Neural cell (in vitro differentiated cells): ENCODE measurements at regions not wholly inside any gene's neighbourhood (a gene's known extent, or its start where the extent isn't known, plus 50 kb on each side); places are given as distances from the start of the nearest gene placed in this dataset.

ENCODE experiments used
- H2AFZ ChIP-seq: fragments of 200-600, 300-800 bp; sonication (generic), shearing (Covaris generic); 2 replicates; pipeline ENCODE4 v1.6.0; 2014; ENCODE audit warnings: low read depth, mild to moderate bottlenecking, antibody characterized with exemption, low read length, moderate library complexity
- H3F3A ChIP-seq: fragments of 200-600 bp; shearing (Covaris generic); 2 replicates; pipeline ENCODE4 v1.6.1; 2016; ENCODE audit warnings: mild to moderate bottlenecking, moderate library complexity, mixed read lengths, antibody characterized with exemption, low read length; ENCODE audit not compliant: insufficient read depth, poor library complexity, severe bottlenecking
- H3K27ac ChIP-seq: fragments of 200-600, 300-800 bp; sonication (generic), shearing (Covaris generic); 2 replicates; pipeline ENCODE4 v1.5.1; 2014; ENCODE audit warnings: mild to moderate bottlenecking, low read length, moderate library complexity
- H3K27me3 ChIP-seq: fragments of 300-800, 200-600 bp; sonication (generic), shearing (Covaris generic); 2 replicates; pipeline ENCODE4 v1.6.0; 2014; ENCODE audit warnings: mild to moderate bottlenecking, low read depth, low read length, moderate library complexity; ENCODE audit not compliant: insufficient read depth
- H3K36me3 ChIP-seq: fragments of 300-800, 200-600 bp; sonication (generic), shearing (Covaris generic); 2 replicates; pipeline ENCODE4 v1.5.1; 2014; ENCODE audit warnings: mild to moderate bottlenecking, antibody characterized with exemption, low read length, moderate library complexity; ENCODE audit not compliant: insufficient read depth
- H3K4me2 ChIP-seq: fragments of 300-800, 200-600 bp; sonication (generic), shearing (Covaris generic); 2 replicates; pipeline ENCODE4 v1.6.0; 2014; ENCODE audit warnings: mild to moderate bottlenecking, low read length
- H3K4me3 ChIP-seq: fragments of 300-800, 200-600 bp; sonication (generic), shearing (Covaris generic); 2 replicates; pipeline ENCODE4 v1.5.1; 2014; ENCODE audit warnings: mild to moderate bottlenecking, low read length, moderate library complexity
- H3K79me2 ChIP-seq: fragments of 200-600 bp; shearing (Covaris generic); replicated peaks from 2 replicates; pipeline ENCODE4 v1.6.0; 2014; ENCODE audit warnings: mild to moderate bottlenecking, low read length, moderate library complexity; ENCODE audit not compliant: insufficient read depth
- H3K9ac ChIP-seq: fragments of 300-800, 200-600 bp; sonication (generic), shearing (Covaris generic); 2 replicates; pipeline ENCODE4 v1.6.1; 2016; ENCODE audit warnings: mild to moderate bottlenecking, low read length, mixed read lengths
- H3K9me2 ChIP-seq: fragments of 200-600 bp; shearing (Covaris generic); 2 replicates; pipeline ENCODE4 v1.6.1; 2016; ENCODE audit warnings: mild to moderate bottlenecking, low read length, mixed read lengths; ENCODE audit not compliant: insufficient read depth
- H3K9me3 ChIP-seq: fragments of 200-600, 300-800 bp; sonication (generic), shearing (Covaris generic); 2 replicates; pipeline ENCODE4 v1.6.1; 2016; ENCODE audit warnings: mild to moderate bottlenecking, mixed run types, low read length, moderate library complexity, mixed read lengths
- H4K20me1 ChIP-seq: fragments of 200-600 bp; shearing (Covaris generic); 2 replicates; pipeline ENCODE4 v1.6.1; 2016; ENCODE audit warnings: mild to moderate bottlenecking, mixed run types; ENCODE audit not compliant: insufficient read depth
- EP300 ChIP-seq: fragments of 450-650 bp; conservative IDR thresholded peaks from 2 replicates; pipeline ENCODE4 v1.6.1; 2014; ENCODE audit warnings: antibody characterized with exemption, mild to moderate bottlenecking, moderate library complexity; ENCODE audit not compliant: poor library complexity, severe bottlenecking
- EZH2 ChIP-seq: fragments of 200-600, 300-800 bp; shearing (Covaris generic), sonication (generic); IDR thresholded peaks from 2 replicates; pipeline ENCODE4 v1.6.1; 2014; ENCODE audit warnings: antibody characterized with exemption, low read length, borderline replicate concordance, mild to moderate bottlenecking; ENCODE audit not compliant: insufficient read depth, poor library complexity, severe bottlenecking
- MXI1 ChIP-seq: fragments of 450-650 bp; conservative IDR thresholded peaks from 2 replicates; pipeline ENCODE4 v1.6.1; 2014; ENCODE audit warnings: antibody characterized with exemption, mild to moderate bottlenecking; ENCODE audit not compliant: poor library complexity, severe bottlenecking
- POLR2AphosphoS5 ChIP-seq: IDR thresholded peaks from 2 replicates; pipeline ENCODE4 v1.6.1; 2012
- RAD21 ChIP-seq: fragments of 450-650 bp; conservative IDR thresholded peaks from 2 replicates; pipeline ENCODE4 v1.6.1; 2014; ENCODE audit warnings: antibody characterized with exemption, mild to moderate bottlenecking, moderate library complexity
- SMC3 ChIP-seq: fragments of 450-650 bp; conservative IDR thresholded peaks from 2 replicates; pipeline ENCODE4 v1.6.1; 2014; ENCODE audit warnings: antibody characterized with exemption, mild to moderate bottlenecking, moderate library complexity; ENCODE audit not compliant: poor library complexity
- TAF1 ChIP-seq: IDR thresholded peaks from 2 replicates; pipeline ENCODE4 v1.6.1; 2012; ENCODE audit warnings: low read depth
- TF ChIP-seq, protein P1 (sequence below): IDR thresholded peaks from 2 replicates; pipeline ENCODE4 v1.6.1; 2012; ENCODE audit warnings: borderline replicate concordance
- TF ChIP-seq, protein P2 (sequence below): fragments of 450-650 bp; IDR thresholded peaks from 2 replicates; pipeline ENCODE4 v1.5.1; 2014; ENCODE audit warnings: antibody characterized with exemption, mild to moderate bottlenecking, moderate library complexity; ENCODE audit not compliant: poor library complexity, severe bottlenecking

DNA sequence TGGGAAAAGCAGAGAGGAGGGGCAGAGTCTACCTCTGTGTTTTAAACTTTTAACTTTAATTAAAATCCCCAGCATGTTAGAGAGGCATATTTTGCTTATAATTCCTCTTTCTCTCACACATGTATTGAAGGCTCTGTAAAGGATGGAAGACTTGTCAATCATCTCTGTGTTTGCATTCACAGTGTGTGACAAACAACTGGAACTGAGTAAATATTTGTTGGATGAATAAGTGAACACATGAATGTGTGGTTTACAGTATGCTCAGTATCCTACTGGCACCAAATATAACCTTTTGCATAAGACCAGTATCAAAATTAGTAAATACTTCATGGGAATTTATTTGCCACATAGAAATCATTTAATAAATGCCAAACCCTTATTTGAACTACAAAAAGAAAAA lies 829.0 kb downstream of the GRID1 start:
- Histone ChIP-seq H3K9ac (no peak overlapping the region), H4K20me1 (no peaks in the 10 kb centered on the region), H3K79me2 (no peaks in the 10 kb centered on the region), H3K36me3 (no peaks in the 10 kb centered on the region), H3K27me3 (no peaks in the 10 kb centered on the region), H2AFZ (no peak overlapping the region), H3K27ac (no peak overlapping the region), H3K9me3 (no peaks in the 10 kb centered on the region), H3F3A (no peaks in the 10 kb centered on the region), H3K4me3 (no peak overlapping the region), H3K9me2 (no peaks in the 10 kb centered on the region), H3K4me2 (no peak overlapping the region)
- TF ChIP-seq, protein P1, sequence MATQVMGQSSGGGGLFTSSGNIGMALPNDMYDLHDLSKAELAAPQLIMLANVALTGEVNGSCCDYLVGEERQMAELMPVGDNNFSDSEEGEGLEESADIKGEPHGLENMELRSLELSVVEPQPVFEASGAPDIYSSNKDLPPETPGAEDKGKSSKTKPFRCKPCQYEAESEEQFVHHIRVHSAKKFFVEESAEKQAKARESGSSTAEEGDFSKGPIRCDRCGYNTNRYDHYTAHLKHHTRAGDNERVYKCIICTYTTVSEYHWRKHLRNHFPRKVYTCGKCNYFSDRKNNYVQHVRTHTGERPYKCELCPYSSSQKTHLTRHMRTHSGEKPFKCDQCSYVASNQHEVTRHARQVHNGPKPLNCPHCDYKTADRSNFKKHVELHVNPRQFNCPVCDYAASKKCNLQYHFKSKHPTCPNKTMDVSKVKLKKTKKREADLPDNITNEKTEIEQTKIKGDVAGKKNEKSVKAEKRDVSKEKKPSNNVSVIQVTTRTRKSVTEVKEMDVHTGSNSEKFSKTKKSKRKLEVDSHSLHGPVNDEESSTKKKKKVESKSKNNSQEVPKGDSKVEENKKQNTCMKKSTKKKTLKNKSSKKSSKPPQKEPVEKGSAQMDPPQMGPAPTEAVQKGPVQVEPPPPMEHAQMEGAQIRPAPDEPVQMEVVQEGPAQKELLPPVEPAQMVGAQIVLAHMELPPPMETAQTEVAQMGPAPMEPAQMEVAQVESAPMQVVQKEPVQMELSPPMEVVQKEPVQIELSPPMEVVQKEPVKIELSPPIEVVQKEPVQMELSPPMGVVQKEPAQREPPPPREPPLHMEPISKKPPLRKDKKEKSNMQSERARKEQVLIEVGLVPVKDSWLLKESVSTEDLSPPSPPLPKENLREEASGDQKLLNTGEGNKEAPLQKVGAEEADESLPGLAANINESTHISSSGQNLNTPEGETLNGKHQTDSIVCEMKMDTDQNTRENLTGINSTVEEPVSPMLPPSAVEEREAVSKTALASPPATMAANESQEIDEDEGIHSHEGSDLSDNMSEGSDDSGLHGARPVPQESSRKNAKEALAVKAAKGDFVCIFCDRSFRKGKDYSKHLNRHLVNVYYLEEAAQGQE: no peak
- TF ChIP-seq POLR2AphosphoS5 (no peak), SMC3 (no peak), MXI1 (no peak), EZH2 (no peak)

DNA sequence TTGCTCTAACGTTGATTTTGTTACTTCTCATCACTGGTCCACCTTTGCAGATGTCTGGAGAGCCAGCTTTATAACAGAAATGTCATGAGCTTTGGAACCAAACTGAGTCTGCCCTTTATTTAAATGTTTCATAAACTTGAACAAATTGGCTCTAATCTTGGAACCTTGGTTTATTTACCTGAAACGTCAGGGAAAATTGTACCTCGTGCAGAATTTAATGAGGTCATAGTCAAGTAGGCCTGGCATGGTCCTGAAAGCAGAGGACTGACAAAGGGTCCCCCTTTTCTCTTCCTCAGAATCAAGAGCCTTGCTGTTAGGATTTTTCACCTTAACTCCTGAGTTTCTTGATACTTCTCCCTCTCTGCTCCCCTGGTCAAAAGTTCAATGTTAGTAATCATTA lies 828.0 kb downstream of the GRID1 start:
- Histone ChIP-seq H3K9ac (no peak overlapping the region), H3K9me3 (no peaks in the 10 kb centered on the region), H3K79me2 (no peaks in the 10 kb centered on the region), H3K27ac (no peak overlapping the region), H3K9me2 (no peaks in the 10 kb centered on the region), H3K4me3 (no peak overlapping the region), H4K20me1 (no peaks in the 10 kb centered on the region), H3K36me3 (no peaks in the 10 kb centered on the region), H2AFZ (no peak overlapping the region), H3K27me3 (no peaks in the 10 kb centered on the region), H3K4me2 (no peak overlapping the region), H3F3A (no peaks in the 10 kb centered on the region)
- TF ChIP-seq EZH2 (no peak), POLR2AphosphoS5 (no peak), SMC3 (no peak), MXI1 (no peak), RAD21 (no peak), TAF1 (no peak), EP300 (no peak)
- TF ChIP-seq, protein P2, sequence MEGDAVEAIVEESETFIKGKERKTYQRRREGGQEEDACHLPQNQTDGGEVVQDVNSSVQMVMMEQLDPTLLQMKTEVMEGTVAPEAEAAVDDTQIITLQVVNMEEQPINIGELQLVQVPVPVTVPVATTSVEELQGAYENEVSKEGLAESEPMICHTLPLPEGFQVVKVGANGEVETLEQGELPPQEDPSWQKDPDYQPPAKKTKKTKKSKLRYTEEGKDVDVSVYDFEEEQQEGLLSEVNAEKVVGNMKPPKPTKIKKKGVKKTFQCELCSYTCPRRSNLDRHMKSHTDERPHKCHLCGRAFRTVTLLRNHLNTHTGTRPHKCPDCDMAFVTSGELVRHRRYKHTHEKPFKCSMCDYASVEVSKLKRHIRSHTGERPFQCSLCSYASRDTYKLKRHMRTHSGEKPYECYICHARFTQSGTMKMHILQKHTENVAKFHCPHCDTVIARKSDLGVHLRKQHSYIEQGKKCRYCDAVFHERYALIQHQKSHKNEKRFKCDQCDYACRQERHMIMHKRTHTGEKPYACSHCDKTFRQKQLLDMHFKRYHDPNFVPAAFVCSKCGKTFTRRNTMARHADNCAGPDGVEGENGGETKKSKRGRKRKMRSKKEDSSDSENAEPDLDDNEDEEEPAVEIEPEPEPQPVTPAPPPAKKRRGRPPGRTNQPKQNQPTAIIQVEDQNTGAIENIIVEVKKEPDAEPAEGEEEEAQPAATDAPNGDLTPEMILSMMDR: no peak
- TF ChIP-seq, protein P1: no peak
